Stimulated activated CD8-positive, alpha-beta memory T cell treated with anti-CD3 and anti-CD28 coated beads, Interleukin-2, amount 100 ng/mL, for 48 hours (primary cell): ENCODE measurements at regions not wholly inside any gene's neighbourhood (a gene's known extent, or its start where the extent isn't known, plus 50 kb on each side); places are given as distances from the start of the nearest gene placed in this dataset.

Source experiments
- DNase-seq, 2 donors: peaks; one replicate each; pipeline ENCODE4 v3.0.0-alpha.2; 2020; ENCODE audit warnings: low read depth in 2 of 2

DNA sequence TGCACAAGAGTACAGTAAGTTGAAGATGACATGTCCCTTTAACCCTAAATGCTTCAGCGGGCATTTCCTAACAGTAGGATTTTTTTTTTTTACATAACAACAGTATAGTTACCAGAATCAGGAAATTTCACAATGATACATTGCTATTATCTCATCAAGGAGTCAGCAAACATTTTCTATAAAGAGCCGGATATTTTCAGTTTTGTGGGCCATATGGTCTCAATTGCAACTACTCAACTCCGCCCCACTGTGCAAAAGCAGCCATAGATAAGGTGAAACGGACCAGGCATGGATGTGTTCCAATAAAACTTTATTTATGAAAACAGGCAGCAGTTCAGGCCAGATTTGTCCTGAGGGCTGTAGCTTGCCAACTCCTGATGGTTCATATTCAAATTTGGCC is 130.6 kb downstream of the SMAD6 start:
- no peak for DNase-seq

DNA sequence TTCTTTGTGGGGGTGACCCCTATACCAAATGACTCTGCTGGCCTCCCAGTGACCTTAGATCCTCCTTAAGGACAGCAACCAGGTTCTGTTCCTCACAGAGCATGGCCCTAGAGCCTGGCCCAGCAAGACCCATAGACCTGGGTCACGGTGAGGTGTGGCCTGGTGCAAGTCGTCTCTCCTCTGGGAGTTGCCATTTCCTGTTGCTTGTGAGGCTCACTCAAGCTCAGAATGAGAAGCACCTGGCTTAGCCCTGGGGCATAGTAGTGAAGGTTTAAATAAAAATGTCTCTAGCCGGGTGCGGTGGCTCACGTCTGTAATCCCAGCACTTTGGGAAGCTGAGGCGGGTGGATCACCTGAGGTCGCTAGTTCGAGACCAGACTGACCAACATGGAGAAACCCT is 131.3 kb downstream of the SMAD6 start:
- no peak for DNase-seq

DNA sequence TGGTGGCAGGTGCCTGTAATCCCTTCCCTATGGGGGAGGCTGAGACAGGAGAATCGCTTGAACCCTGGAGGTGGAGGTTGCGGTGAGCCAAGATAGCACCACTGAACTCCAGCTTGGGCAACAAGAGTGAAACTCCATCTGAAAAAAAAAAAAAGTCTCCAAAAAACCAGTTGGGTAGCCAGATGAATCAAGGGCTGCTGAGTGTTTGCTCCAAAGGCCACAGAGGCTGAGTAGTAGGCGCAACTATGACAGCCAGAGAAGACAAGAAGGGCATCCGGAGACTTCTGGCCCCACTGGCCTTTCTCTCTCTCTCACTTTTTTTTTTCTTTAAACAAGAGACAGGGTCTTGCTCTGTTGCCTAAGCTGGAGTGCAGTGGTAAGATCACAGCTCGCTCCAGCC is 131.8 kb downstream of the SMAD6 start:
- no peak for DNase-seq

DNA sequence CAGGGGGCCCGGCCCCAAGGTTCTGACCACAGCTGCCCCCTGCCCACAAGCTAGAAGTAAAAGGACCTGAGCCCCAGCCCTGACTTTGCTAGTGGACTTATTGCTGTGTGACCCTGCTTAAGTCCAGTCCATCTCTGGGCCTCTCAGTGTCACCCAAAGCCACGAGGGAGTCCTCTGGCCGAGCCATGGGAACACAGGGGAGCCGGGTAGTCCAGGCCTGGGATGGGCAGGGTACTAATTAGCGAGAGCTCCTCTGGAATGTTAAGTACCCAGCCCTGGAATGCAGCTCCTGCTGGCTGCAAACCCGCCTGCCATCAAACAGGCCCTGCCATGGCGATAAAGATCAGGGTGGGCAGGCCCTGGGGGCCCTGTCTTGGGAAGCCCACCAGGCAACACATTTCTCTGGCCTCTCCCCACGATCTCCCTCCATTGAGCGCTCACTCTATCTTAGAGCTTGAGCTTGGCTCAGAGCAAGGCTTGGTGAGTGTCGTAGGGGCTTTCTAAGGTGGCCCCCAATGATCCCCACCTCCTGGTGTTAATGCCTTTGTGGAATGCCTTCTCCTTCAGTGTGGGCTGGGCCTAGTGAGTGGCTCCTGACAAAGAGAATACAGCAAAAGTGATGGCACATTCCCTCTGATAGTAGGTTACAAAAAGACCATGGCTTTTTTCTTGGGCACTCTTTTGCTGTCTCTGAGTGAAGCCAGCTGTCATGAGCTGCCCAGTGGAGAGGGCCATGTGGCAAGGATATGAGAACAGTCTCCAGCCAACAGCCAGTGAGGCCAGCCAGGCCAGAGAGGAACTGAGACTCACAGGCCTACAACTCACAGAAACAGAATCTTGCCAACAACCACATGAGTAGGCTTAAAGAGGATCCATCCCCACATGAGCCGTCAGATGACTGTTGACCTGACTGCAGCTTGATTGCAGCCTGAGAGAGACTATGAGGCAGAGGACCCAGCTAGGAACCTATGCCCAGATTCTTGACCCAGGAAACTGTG is 133.1 kb downstream of the SMAD6 start:
- DNase-seq = no peak

DNA sequence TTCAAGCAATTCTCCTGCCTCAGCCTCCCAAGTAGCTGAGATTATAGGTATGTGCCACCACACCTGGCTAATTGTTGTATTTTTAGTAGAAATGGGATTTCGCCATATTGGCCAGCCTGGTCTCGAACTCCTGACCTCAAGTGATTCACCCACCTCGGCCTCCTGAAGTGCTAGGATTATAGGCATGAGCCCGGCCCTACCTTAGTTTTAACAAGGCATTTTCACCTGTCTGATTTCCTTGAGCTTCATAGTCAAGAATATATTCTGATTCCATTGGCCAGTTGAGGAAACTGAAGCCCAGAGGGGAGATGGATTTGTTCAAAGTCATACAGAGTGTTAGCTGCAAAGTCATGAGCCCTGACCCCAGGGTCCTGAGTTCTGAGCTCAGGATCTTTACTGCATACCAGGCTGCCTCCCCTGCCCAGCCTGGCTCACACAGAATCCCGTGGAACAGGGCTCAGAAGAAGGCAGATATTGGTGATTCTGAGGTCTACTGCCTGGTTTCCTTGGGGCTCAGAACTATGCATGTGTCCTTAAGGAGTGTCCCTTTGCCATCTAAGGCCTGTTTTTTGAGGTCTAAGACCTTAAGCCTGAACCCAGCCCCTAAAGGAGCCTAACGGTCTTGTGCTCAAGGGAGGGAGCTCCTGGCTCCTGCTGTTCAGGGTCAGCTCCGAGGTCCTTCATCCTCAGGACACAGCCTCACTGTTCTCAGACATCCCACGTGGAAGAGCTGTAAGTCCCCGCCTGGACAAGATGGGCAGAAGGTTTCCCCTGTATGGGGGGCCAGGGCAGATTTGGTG is 134.4 kb downstream of the SMAD6 start:
- DNase-seq = no peak

DNA sequence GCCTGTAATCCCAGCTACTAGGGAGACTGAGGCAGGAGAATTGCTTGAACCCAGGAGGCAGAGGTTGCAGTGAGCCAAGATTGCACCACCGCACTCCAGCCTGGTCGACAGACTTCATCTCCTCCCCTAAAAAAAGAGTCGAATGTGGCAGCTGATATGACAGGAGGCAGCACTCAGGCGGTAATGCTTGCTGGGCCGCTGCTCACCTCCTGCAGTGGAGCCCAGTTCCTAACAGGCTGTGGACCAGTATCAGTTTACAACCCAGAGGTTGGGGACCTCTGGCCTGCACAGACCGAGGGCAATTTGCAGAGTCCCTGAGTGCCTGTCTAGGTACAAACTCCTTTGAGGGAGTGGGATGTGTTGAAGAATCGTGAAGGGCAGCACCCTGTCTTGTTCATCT is 136.2 kb downstream of the SMAD6 start:
- DNase-seq = no peak

DNA sequence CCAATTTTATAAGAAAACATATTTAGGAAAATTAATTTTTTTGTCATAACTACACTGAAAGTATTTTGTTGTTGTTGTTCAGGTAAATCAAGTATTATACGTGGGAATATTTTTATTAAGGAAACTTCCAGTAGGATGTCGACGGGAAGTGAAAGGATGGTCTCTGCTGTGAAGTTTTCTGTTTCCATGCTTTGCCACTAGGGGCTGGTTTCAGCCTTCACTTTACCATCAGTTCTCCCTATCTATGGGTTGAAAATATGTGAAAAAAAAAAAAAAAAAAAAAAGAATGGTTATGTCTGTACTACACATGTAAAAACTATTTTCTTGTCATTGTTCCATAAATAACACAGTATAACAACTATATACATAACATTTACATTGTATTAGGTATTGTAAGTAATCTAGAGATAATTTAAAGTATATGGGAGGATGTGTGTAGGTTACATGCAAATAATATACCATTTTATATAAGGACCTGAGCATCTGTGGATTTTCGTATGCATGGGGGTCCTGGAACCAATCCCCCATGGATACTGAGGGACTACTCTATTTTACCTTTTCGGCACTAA is 136.7 kb downstream of the SMAD6 start:
- no peak for DNase-seq

DNA sequence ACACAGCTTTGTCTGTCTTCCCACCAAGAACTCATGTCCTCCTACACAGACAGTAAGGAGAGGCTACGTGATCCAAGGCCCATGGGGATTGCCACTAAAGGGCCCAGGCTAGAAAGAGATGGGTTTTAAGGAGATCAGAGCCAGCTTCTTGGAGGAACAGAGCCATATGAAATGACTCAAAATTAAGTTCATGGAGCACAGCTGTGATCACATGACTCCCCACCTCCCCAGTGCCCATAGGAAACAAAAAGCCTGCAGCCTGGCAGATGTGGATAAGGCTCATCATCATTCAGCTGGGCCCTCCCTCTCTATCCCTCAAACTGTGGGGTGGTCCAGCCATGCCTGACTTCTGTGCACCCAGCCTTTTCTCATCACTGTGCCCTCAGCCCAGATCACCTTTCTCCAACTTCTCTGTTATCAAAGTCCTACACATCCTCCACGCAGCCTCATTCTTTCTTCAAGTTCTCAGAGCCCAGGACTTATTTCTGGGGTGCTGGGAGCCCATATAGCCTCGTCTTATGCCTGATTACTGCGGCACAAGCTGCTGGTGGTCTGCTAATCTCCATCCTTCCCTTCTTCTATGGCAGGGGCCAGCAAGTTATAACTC is 137.6 kb downstream of the SMAD6 start:
- no peak for DNase-seq

DNA sequence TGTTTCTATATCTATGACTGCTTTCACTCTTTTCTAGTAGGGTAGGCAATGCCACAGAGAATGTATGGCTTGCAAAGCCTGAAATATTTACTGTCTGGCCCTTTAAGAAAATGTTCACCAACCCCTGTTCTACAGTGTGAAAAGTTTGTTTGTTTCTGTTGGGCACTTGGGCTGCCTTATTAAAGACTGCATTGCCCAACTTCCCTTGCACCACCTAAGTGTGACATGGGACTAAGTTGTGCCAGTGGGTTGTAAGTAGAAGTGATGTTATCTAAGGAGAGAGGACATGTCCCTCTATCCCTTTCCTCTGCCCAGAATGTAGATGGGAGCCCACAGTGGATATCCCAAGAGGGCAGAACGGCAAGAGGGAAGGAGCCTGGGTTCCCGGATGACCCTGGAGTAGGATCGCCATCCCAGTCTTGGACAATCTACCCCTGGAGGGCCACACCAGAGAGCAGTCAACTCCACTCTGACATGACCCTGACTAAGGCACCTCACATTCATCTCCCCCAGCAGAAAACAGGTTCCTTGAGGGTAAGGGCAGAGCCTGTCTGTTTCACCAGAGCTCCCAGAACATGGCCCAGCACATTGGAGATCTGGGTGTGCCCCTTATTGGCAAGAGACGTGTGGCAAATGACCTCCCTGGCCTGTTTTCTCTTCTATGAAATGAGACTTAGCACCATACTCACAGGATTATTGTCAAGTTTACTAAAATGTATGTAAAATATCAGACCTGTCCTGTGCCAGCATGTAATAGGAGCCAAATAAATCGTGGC is 138.8 kb downstream of the SMAD6 start:
- DNase-seq = no peak

DNA sequence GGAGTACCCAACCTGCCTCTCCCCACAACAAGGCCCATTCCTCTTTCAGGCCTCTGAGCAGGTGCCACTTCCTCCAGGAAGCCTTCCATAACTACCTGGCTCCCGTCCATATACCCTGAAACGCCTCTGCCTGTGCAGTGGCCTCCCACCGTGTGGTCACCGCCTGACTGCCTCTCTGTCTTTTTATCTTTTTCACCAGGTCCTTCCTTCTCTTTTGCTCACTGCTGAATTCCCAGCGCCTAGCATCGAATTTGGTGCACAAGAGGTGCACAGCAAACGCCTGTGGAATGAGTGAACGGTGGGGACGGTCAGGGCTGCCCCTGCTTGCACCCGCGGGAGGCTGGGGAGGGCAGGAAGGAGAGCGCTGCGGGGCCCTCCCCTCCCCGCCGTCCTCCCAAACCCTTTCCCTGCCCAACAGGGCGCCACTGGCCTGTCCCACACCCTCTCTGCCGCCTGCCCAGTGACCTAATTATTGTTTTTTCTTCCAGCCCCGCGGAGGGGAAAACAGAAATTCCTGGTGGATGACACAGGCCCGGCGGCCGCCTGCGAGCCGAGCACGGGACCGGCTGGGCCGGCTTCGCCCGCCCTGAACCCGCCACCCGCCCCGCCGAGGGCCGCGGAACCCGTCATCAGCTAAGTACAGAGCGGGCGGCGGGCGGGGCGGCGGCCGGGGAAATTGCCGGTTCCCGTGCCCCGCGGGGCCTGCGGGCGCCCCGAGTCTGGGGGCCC is 140.1 kb downstream of the SMAD6 start:
- no peak for DNase-seq

DNA sequence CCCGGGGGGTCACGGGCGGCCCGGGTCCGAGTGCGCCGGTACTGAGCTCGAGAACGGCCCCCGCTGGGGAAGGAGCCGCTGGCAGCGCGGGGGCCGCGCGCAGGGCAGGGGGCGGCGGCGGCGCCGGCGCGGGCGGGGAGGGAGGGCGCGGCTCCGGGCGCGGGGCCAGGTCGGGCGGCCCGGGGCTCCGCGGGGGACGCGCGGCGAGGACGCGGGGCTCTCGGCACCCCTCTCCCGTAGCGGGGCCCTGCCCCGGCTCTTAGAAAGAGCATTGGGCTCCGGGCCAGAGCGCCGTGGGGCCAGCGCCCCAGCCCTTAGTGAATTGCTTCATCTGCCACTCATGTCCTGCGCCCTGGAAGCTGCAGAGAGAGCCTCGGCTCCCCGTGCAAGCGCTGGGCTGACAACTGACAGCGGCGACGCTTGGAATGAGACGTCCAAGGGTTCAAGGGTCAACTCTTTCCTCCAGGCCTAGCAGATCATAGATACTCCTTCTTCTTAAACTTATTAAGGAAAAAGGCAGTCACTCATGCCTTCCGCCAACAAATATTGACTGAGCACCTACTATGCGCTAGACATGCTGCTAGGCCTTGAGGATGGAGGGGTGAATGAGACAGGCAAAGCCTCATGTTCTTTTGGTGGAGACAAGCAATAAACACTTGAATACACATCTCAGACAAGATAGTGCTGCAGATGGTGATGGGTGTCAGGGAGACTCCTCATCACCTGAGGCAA is 140.8 kb downstream of the SMAD6 start:
- no peak for DNase-seq

DNA sequence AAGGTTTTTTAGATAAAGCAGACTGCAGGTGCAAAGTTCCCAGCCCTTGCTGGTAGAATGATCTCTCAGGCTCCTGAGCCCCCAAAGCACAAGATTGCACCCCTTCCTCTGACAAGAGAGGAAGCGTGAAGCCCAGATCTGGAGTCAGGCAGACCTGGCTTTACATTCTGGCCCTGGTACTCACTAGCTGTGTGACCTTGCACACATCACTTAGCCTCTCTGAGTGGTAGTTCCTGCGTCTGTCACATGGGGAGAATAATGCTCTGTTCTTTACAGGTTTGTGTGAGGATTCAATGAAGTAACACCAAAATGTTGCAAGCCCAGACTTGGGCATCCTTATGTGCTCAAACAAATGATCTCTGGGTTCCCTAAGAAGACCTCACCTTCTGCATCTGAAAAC is 141.5 kb downstream of the SMAD6 start:
- DNase-seq = no peak

DNA sequence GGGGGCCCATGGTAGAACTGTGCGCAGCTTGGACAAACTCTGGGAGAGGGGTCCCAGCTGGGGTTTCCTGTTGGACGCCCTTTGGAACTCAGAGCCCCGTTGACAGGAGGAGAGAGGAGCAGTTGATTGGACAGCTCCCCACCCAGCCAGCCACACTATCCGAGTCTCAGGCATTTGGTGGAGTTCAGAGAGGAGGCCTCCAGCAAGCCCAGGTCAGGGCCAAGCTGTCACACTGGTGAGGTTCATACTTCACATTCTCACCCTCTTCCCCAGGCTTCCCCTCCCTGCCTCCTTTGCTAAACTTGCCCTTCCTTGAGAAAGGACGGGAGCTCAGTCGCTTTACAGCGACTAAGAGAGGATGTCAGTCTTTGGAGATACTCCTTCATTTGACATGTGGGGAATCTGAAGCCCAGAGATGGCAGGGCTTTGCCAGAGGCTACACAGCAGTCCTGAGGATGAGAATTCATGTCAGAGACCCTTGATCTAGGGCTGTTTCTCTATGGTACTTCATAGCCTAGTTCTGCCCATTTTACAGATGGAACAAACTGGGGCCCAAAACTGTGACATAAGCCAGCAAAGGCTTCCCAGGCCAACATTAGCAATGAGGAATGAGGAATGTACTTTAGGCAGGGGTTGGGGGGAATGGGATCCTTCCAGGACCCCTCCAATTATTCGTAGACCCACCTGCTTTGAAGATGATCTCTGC is 142.2 kb downstream of the SMAD6 start:
- DNase-seq = no peak

DNA sequence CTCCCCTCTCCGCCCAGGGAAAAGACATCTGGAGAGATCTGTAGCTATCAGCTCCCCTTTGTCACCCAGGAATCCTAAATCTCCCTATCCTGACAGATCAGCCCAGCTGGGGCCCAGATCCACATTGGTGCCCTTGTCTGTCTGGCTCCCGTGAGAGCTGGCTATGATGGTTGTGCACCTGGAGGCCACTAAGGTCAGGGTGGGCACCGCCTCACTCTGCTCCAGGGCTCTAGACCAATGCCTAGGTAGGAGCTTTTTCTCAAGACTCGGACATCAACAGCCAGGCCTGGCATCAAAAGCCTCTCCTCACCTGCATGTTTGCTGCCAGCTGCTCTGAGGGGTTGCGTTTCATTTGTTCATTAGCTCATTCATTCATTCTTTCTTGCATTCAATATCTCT is 142.7 kb downstream of the SMAD6 start:
- DNase-seq = no peak

DNA sequence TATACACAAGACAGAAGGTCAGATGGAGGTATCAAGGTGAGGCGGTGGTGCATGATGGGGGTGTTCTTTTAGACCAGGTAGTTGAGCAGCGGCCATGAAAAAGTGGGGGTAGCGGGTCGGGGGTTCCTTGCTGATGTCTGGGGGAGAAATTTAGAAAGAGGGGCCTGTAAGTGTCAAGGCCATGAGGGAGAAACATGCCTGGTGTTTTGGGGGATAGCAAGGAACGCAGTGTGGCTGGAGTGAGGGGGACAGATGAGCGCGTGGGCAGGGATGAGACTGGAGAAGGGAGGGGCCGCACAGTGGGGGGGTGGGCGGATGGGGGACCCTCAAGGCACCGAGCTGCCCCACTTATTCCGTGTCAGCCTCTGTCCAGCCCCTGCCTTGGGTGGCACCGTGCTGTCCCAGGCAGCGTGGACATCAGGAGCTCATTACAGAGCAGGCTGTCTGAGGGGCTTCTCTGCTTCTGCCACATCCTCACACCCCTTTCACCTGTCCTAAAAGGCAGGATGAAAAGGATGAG is 143.3 kb downstream of the SMAD6 start:
- DNase-seq = no peak

DNA sequence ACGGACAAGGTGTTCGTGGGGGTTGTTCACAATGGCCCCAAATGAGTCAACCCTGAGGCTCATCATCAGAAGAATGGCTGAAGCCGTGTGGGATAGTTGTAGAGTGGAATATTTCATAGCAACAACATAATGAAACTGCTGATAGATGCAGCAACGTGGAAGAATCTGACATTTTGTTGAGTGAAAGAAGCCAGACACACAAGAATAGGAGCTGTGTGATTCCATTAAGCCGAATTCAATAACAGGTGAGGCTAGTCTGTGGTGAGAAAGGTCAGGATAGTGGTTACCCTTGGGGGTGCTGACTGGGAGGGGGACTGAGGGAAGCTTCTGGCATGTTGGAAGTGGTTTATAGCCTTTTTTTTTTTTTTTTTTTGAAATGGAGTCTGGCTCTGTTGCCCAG is 144.0 kb downstream of the SMAD6 start:
- no peak for DNase-seq

DNA sequence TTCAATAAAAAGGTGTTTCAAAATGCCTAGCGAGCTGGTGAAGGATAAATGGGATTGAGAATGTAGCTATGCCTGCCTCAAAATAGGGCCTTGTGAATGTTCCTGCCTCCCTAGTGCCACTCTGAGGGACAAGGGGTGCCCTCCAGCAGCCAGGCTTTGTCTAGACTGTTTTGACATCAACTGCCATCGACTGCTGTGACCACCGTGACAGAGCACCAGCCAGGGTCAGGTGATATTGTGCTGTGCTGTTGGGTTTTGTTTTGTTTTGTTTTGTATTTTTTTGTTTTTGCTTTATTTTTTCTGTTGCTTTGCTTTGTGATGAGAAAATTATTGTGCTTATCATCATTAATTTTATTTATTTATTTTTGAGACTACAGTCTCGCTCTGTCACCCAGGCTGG is 144.8 kb downstream of the SMAD6 start:
- DNase-seq = no peak

DNA sequence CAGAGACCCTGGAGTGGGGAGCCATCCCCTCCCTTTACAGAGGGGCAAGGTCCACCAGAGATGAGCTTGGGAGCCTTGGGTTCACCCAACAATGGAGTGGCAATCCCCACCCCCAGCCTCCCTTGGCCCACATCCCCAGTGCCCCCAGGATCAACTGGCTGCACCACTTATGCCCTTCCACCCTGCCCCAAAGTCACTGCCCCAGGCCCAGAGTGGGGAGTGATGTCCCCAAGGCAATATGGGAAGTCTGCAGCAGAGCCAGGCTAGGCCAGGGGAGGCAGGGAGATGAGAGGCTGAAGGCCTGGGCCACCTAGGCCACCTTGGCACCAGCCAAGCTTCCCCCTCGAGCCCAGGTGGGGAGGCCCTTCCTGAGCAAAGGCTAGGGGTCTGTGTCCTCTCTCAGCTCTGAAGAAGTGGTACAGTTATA is 145.5 kb downstream of the SMAD6 start:
- no peak for DNase-seq

DNA sequence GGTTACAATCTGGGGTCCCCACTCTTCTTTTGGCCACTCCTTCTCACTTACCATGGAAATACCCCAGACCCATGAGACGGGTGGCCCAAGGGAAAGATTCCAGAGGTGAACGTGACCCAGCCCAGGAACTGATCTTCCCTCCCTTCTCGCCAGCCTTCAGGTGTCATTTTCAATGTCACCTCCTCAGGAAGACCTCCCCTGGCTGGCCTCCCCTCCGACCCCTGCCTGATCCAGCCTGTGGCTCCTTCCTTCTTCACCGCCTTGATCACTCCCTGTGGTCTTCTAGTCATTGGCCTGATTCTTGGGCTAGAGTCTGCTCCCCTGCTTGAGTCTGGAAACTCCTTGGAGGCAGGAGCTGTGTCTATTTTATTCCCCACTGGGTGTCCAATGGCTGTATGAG is 146.1 kb downstream of the SMAD6 start:
- no peak for DNase-seq
